ENCODE measurements at regions not wholly inside any gene's neighbourhood (a gene's known extent, or its start where the extent isn't known, plus 50 kb on each side); places are given as distances from the start of the nearest gene placed in this dataset.

GRCh38 chr11:116413301-116414242 is 359.2 kb downstream of the BUD13 start:
- DNase-seq (ENCODE audit: low spot score) = no peak

- DNase-seq (ENCODE audit: low spot score) = no peak
These were observed 360.5 kb downstream of the BUD13 start for GRCh38 chr11:116412118-116412889.

GRCh38 chr11:116409238-116409637 is 363.5 kb downstream of the BUD13 start:
- DNase-seq (ENCODE audit: low spot score) = no peak

- no peak for DNase-seq (ENCODE audit: low spot score)
These were observed 366.7 kb downstream of the BUD13 start for GRCh38 chr11:116406042-116406441.

- DNase-seq (ENCODE audit: low spot score) = peak; percentile 68
These were observed 368.4 kb downstream of the BUD13 start for GRCh38 chr11:116404462-116404798.

GRCh38 chr11:116403794-116404461 is 368.9 kb downstream of the BUD13 start:
- peak; percentile 70 for DNase-seq (ENCODE audit: low spot score)

DNA sequence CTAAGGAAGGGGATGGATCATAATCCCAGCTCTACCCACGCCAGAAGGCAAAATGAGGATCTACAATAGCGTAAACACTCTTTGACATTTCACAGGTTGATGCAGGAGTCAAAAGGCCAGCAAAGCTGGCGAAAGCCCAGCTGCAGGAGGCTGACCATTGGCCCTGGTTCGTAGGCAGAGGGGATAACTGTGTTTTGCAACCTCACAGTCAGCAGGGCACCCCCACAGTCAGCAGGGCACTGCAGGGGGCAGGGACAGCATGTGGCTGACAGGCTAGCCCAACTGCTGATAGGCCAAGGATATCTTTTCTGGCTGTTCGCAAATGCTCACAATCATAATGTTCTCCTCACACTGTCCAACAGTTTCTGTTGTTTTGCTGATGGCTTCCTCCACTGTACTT is 372.7 kb downstream of the BUD13 start:
- DNase-seq (ENCODE audit: low spot score) = no peak

GRCh38 chr11:116397602-116398084 is 375.1 kb downstream of the BUD13 start:
- DNase-seq (ENCODE audit: low spot score) = no peak

- no peak for DNase-seq (ENCODE audit: low spot score)
These were observed 376.5 kb downstream of the BUD13 start for GRCh38 chr11:116396331-116396730.

- no peak for DNase-seq (ENCODE audit: low spot score)
These were observed 378.8 kb downstream of the BUD13 start for GRCh38 chr11:116394022-116394421.

- no peak for DNase-seq (ENCODE audit: low spot score)
These were observed 381.8 kb downstream of the BUD13 start for GRCh38 chr11:116390963-116391362.

DNA sequence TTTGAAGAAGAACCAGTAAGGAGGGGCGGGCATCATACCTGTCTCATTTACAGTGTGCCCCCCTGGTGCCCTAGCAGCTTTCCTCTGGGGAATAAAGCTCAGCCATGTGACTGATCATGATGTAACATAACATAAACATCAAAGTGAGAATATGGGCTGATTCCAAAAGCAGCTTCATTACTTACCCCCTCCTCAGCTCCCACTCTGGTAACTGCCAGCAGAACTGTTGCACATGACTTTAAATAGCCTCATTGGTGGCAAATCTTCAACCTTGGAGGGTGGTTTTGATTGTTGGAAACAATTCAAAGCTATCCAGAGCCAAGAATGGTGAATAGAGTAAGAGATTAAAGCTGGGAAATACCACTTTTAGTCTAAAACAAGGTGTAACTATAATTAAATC is 384.6 kb downstream of the BUD13 start:
- no peak for DNase-seq (ENCODE audit: low spot score)

GRCh38 chr11:116387641-116388040 is 385.1 kb downstream of the BUD13 start:
- no peak for DNase-seq (ENCODE audit: low spot score)

DNA sequence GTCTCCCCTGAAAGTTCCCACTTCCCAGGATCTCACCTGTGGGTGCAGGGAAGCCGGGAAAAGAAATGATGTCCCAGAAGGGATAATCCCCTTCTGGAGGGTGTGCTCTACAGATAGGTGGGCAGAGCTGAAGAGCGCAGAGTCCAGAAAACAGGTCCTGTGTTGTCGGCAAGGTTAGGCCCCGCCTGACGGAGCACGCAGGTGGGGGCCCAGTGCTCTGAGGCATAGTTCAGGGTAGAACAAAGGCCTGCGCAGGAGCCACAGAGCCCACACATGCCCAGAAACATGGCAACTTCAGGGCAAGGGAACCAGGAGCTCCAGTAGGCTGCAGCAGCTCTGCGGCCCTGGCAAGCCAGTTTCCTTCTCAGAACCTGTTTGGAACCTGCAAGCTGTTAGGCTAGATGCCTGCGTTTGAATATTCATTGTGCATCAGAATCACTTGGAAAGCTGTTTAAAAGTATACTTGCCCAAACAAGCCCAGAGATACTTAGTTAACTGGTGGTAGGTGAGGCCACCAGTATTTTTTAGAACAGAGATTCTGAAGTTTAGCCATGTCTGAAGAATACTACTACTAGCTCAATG is 386.6 kb downstream of the BUD13 start:
- no peak for DNase-seq (ENCODE audit: low spot score)

- no peak for DNase-seq (ENCODE audit: low spot score)
These were observed 387.9 kb downstream of the BUD13 start for GRCh38 chr11:116384876-116385275.

DNA sequence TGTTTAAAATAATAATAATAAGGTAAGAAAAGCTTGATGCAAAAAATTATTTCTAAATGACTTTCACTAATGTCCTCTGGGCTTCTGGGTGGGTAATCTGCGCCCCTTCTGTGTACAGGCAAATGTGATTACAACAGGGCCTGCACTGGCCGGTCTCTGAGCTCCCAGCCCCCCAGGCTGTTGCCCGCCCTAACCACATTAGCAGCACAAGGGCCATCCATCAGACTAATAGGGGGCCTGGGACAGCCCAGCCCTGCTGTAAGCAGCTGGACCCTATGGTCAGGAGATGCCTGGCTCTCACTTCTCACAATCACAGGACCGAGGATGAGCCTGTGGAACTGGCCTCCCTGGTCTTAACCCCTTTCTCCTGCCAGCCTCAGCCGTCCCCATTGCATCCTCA is 388.4 kb downstream of the BUD13 start:
- no peak for DNase-seq (ENCODE audit: low spot score)

DNA sequence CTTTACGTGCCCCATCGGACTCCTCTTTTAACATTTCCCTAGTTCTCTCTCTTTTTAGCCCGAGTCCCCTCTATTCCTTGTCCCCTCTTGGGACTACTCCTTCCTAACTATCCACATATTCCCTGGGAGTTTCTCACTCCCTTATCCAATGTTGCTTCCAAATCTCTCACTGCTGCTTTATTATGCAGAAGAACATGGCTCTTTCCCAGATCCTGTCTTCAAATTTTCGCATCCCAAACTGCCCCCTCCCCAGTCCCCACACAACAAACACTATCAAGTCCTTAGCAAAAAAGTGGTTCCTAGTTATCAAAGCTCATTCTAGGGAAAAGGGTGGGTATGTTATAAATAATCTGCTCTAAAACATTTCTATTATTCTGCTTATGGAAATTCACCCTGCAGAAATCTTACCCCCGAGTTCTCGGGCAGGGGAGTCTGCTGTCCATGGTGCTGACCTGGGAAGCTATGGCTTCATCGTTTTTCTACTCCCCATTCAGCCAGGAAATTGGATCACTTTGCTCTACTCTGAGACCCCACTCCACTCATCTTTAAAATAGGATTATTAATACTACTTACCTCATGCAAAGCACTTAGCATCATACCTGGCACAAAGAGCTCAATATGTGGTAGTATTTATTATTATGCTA is 393.5 kb downstream of the BUD13 start:
- DNase-seq (ENCODE audit: low spot score) = no peak

DNA sequence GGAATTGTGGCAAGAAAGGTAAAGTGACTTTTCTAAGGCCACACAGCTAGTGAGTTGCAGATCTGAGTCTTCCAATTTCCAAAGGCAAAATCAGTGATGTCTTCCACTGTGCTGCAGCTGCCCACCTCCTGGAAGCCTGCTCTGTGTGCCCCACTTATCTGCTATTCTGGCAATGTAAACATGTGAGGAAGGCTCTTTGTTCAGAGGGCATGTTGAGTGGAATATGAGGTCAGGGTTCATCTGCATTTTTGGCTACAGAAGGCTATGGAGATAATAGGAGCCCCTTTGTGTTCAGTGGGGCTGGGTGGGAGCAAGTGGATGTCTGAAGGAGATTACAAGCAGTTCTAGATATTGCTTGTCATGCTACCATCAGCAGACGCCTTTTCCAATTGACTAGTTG is 396.2 kb downstream of the BUD13 start:
- no peak for DNase-seq (ENCODE audit: low spot score)

DNA sequence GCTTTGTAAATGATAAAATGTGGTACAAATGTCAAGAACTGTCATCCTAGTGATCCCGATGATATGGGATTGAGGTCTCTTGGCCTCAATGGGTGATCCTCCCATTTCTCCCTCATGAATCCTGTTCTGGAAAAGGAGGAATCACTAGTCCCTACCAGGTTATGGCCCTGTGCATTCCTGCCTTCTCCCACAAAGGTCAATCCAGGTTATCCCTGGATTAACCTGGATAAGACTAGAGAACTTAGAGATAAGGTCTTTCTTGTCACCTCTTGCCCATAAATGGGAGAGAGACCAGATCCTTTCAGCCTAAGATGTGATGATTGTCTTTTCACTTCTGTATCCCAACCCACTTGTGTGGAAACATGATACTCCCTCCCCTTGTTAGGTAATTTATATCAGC is 396.7 kb downstream of the BUD13 start:
- no peak for DNase-seq (ENCODE audit: low spot score)

GRCh38 chr11:116375221-116375620 is 397.6 kb downstream of the BUD13 start:
- no peak for DNase-seq (ENCODE audit: low spot score)

GRCh38 chr11:116374085-116374484 is 398.7 kb downstream of the BUD13 start:
- DNase-seq (ENCODE audit: low spot score) = no peak
